ENCODE measurements at regions not wholly inside any gene's neighbourhood (a gene's known extent, or its start where the extent isn't known, plus 50 kb on each side); places are given as distances from the start of the nearest gene placed in this dataset.

DNA sequence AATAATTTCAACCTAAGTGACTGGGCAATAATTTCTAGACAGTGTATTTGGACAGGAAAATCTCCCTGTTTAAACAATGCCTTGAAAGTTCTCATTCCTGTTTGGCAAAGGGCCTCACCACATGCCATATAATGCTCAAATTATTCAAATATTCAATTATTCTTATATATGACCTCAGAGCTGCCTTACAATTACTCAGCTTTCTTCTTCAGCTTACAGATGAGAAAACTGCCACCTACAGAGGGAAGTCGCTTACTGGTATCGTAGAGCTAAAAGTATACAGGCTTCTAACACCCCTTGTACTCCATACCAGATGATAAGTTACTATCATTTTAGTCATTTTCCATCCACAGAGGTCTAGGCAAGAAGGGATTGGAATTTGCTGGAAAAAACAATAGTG, 830.3 kb downstream of the BRINP1 start:
- TF ChIP-seq POLR2AphosphoS5 (IDR thresholded peaks at IDR 0.05; ENCODE audit: low read depth, low read length) = no peak
- TF ChIP-seq, protein P1, sequence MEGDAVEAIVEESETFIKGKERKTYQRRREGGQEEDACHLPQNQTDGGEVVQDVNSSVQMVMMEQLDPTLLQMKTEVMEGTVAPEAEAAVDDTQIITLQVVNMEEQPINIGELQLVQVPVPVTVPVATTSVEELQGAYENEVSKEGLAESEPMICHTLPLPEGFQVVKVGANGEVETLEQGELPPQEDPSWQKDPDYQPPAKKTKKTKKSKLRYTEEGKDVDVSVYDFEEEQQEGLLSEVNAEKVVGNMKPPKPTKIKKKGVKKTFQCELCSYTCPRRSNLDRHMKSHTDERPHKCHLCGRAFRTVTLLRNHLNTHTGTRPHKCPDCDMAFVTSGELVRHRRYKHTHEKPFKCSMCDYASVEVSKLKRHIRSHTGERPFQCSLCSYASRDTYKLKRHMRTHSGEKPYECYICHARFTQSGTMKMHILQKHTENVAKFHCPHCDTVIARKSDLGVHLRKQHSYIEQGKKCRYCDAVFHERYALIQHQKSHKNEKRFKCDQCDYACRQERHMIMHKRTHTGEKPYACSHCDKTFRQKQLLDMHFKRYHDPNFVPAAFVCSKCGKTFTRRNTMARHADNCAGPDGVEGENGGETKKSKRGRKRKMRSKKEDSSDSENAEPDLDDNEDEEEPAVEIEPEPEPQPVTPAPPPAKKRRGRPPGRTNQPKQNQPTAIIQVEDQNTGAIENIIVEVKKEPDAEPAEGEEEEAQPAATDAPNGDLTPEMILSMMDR (IDR thresholded peaks at IDR 0.05) = no peak

All from Panc1 (cell line).